SK-N-SH (cell line): ENCODE measurements at regions not wholly inside any gene's neighbourhood (a gene's known extent, or its start where the extent isn't known, plus 50 kb on each side); places are given as distances from the start of the nearest gene placed in this dataset.

Source experiments
- CTCF ChIA-PET: fragments of 300-600, 350-600 bp; formaldehyde crosslinking; extraction: SDS; loops from one replicate; lab custom pipeline; 2021; lab: Yijun Ruan, JAX
- POLR2A ChIA-PET: fragments of 350-600 bp; sonication (Branson Sonifier 250); formaldehyde crosslinking; extraction: SDS; loops from one replicate; lab custom pipeline; 2020; ENCODE audit warnings: antibody characterized with exemption, inconsistent platforms; lab: Yijun Ruan, JAX
- DNase-seq: peaks from one replicate; pipeline ENCODE4 v3.0.0; 2012
- H2AFZ ChIP-seq: fragments of 200-600 bp; sonication (generic); 2 replicates; pipeline ENCODE4 v1.8.1; 2016; ENCODE audit warnings: antibody characterized with exemption, mild to moderate bottlenecking, low read depth
- H3F3A ChIP-seq: fragments of 200-600 bp; sonication (generic); replicated peaks from 2 replicates; pipeline ENCODE3; 2016; ENCODE audit warnings: antibody characterized with exemption, mild to moderate bottlenecking; ENCODE audit not compliant: insufficient read depth
- H3K27ac ChIP-seq, 2 experiments: fragments of 200-500 bp in 1 of 2; fragments of 200-600 bp in 1 of 2; sonication (Bioruptor generic) in 1 of 2; sonication (generic), shearing (Covaris generic) in 1 of 2; 2 replicates each; pipeline versions ENCODE4 v1.5.1 to v1.6.1; 2014 to 2016; ENCODE audit warnings: low read depth in 2 of 2, inconsistent platforms in 1 of 2, low read length in 1 of 2, mild to moderate bottlenecking in 1 of 2, mixed read lengths in 1 of 2
- H3K27me3 ChIP-seq: fragments of 200-600 bp; sonication (generic), shearing (Covaris generic); 2 replicates; pipeline ENCODE4 v1.6.1; 2016; ENCODE audit warnings: mixed run types; ENCODE audit not compliant: insufficient read depth
- H3K36me3 ChIP-seq, 2 experiments: fragments of 200-500 bp in 1 of 2; fragments of 200-600 bp in 1 of 2; sonication (Bioruptor generic) in 1 of 2; sonication (generic) in 1 of 2; replicated peaks in 1 of 2; 2 replicates each; pipeline versions ENCODE3 to v1.5.1; 2014 to 2016; ENCODE audit warnings: low read length in 1 of 2, mild to moderate bottlenecking in 1 of 2; ENCODE audit not compliant: insufficient read depth in 2 of 2, control insufficient read depth in 1 of 2
- H3K4me1 ChIP-seq, 2 experiments: fragments of 200-500 bp in 1 of 2; fragments of 200-600 bp in 1 of 2; sonication (Bioruptor generic) in 1 of 2; sonication (generic), shearing (Covaris generic) in 1 of 2; 2 replicates each; pipeline versions ENCODE4 v1.5.1 to v1.6.1; 2014 to 2016; ENCODE audit warnings: low read depth in 1 of 2, low read length in 1 of 2, mixed run types in 1 of 2; ENCODE audit not compliant: insufficient read depth in 2 of 2, control insufficient read depth in 1 of 2
- H3K4me2 ChIP-seq: fragments of 200-600 bp; sonication (generic), shearing (Covaris generic); 2 replicates; pipeline ENCODE4 v1.6.1; 2017; ENCODE audit warnings: mixed run types
- H3K4me3 ChIP-seq, 2 experiments: fragments of 200-500 bp in 1 of 2; fragments of 200-600 bp in 1 of 2; sonication (Bioruptor generic) in 1 of 2; sonication (generic), shearing (Covaris generic) in 1 of 2; 2 replicates each; pipeline versions ENCODE4 v1.5.1 to v1.8.1; 2014 to 2016; ENCODE audit warnings: low read depth in 2 of 2, inconsistent platforms in 1 of 2, low read length in 1 of 2, mild to moderate bottlenecking in 1 of 2, mixed read lengths in 1 of 2, moderate library complexity in 1 of 2
- H3K79me2 ChIP-seq: fragments of 200-600 bp; sonication (generic); 2 replicates; pipeline ENCODE4 v1.8.1; 2017; ENCODE audit warnings: mild to moderate bottlenecking; ENCODE audit not compliant: insufficient read depth
- H3K9ac ChIP-seq: fragments of 200-600 bp; sonication (generic); 2 replicates; pipeline ENCODE4 v1.6.1; 2017; ENCODE audit warnings: mixed run types
- H3K9me2 ChIP-seq: fragments of 200-600 bp; sonication (generic); 2 replicates; pipeline ENCODE4 v1.6.1; 2017; ENCODE audit warnings: mixed run types
- H3K9me3 ChIP-seq: fragments of 200-600 bp; sonication (generic); 2 replicates; pipeline ENCODE4 v1.6.1; 2017; ENCODE audit warnings: mixed run types, mild to moderate bottlenecking, moderate library complexity
- H4K20me1 ChIP-seq: fragments of 200-600 bp; sonication (generic); 2 replicates; pipeline ENCODE4 v1.6.1; 2017; ENCODE audit warnings: mild to moderate bottlenecking, mixed run types; ENCODE audit not compliant: insufficient read depth
- CHD2 ChIP-seq: fragments of 150-350 bp; IDR thresholded peaks from 2 replicates; pipeline ENCODE4 v1.6.1; 2018; ENCODE audit warnings: low read length; ENCODE audit not compliant: partially characterized antibody
- CTCF ChIP-seq: fragments of 200-600 bp; sonication (generic); IDR thresholded peaks from 2 replicates; pipeline ENCODE4 v1.6.1; 2017; ENCODE audit warnings: antibody characterized with exemption, mild to moderate bottlenecking, moderate library complexity
- ELF1 ChIP-seq: IDR thresholded peaks from 2 replicates; pipeline ENCODE4 v1.4.0; 2012
- EP300 ChIP-seq, 2 experiments: IDR thresholded peaks; 2 replicates each; pipeline versions ENCODE4 v1.4.0 to v1.6.1; 2012; ENCODE audit warnings: borderline replicate concordance in 1 of 2, low read depth in 1 of 2, low read length in 1 of 2
- FOSL2 ChIP-seq: IDR thresholded peaks from 2 replicates; pipeline ENCODE4 v1.4.0; 2012; ENCODE audit warnings: low read depth, mild to moderate bottlenecking, moderate library complexity, borderline replicate concordance
- FOXJ3 ChIP-seq: sonication (generic); formaldehyde crosslinking; IDR thresholded peaks from 2 replicates; pipeline ENCODE4 v1.5.1; 2020; ENCODE audit warnings: mild to moderate bottlenecking, missing genetic modification reagents
- FOXM1 ChIP-seq: IDR thresholded peaks from 2 replicates; pipeline ENCODE4 v1.4.0; 2012; ENCODE audit warnings: low read depth, mild to moderate bottlenecking
- GATA2 ChIP-seq: sonication (generic); formaldehyde crosslinking; IDR thresholded peaks from 2 replicates; pipeline ENCODE4 v1.5.0; 2020; ENCODE audit warnings: mild to moderate bottlenecking, missing genetic modification reagents
- IRF3 ChIP-seq: fragments of 150-350 bp; IDR thresholded peaks from 2 replicates; pipeline ENCODE4 v1.6.1; 2016; ENCODE audit warnings: mild to moderate bottlenecking, low read depth, low read length
- MEF2A ChIP-seq: IDR thresholded peaks from 2 replicates; pipeline ENCODE4 v1.4.0; 2012; ENCODE audit warnings: low read depth, borderline replicate concordance
- NRF1 ChIP-seq: IDR thresholded peaks from 2 replicates; pipeline ENCODE4 v1.6.1; 2012; ENCODE audit warnings: low read depth, mild to moderate bottlenecking, low read length
- PBX3 ChIP-seq: IDR thresholded peaks from 2 replicates; pipeline ENCODE4; 2012
- POLR2AphosphoS5 ChIP-seq: IDR thresholded peaks from 2 replicates; pipeline ENCODE4 v1.6.1; 2012; ENCODE audit warnings: low read depth, low read length
- RAD21 ChIP-seq: IDR thresholded peaks from 2 replicates; pipeline ENCODE4 v1.6.1; 2012; ENCODE audit warnings: mild to moderate bottlenecking, low read length
- RFX5 ChIP-seq: IDR thresholded peaks from 2 replicates; pipeline ENCODE4 v1.6.1; 2012; ENCODE audit warnings: mild to moderate bottlenecking, improper control_type of control experiment, low read length
- SIN3A ChIP-seq: IDR thresholded peaks from 2 replicates; pipeline ENCODE4 v1.6.1; 2012; ENCODE audit warnings: low read depth, mild to moderate bottlenecking, low read length, moderate library complexity, borderline replicate concordance
- SMC3 ChIP-seq: IDR thresholded peaks from 2 replicates; pipeline ENCODE4 v1.6.1; 2012; ENCODE audit warnings: low read depth, low read length, improper control_type of control experiment
- TAF1 ChIP-seq: IDR thresholded peaks from 2 replicates; pipeline ENCODE4 v1.6.1; 2012; ENCODE audit warnings: low read depth, mild to moderate bottlenecking, low read length, moderate library complexity, borderline replicate concordance
- TCF12 ChIP-seq: IDR thresholded peaks from 2 replicates; pipeline ENCODE4 v1.4.0; 2012
- USF1 ChIP-seq: IDR thresholded peaks from 2 replicates; pipeline ENCODE4 v1.4.0; 2012; ENCODE audit warnings: low read depth, borderline replicate concordance
- USF2 ChIP-seq: fragments of 150-350 bp; IDR thresholded peaks from 2 replicates; pipeline ENCODE4 v1.6.1; 2017; ENCODE audit warnings: antibody characterized with exemption, low read length, low read depth, borderline replicate concordance
- WGBS: methylation state at CpG from one replicate; pipeline ENCODE4 v1.1.6; 2017; ENCODE audit warnings: low lambda C conversion rate; 5-methylcytosine and 5-hydroxymethylcytosine counted together

- TF ChIP-seq TCF12: no peak
- TF ChIP-seq USF2: no peak
- TF ChIP-seq IRF3: no peak
- no peak for TF ChIP-seq FOSL2
- TF ChIP-seq GATA2 (CRISPR knock-in tag): no peak
- TF ChIP-seq CHD2: no peak
- TF ChIP-seq, all 33 proteins: peak for 0
- H3K9ac ChIP-seq: no peak overlapping the region
- 20% methylated on average over 4 of the region's 4 CpGs for WGBS
- no peak overlapping the region for H3K4me3 ChIP-seq
- H3F3A ChIP-seq: no peaks in the 10 kb centered on the region
- H3K9me3 ChIP-seq: no peaks in the 10 kb centered on the region
- H3K4me2 ChIP-seq: no peak overlapping the region
- H2AFZ ChIP-seq: no peak overlapping the region
- no peaks in the 10 kb centered on the region for H4K20me1 ChIP-seq
- H3K9me2 ChIP-seq: no peaks in the 10 kb centered on the region
- CTCF ChIA-PET: interaction anchor here (0.6 kb wide), 1 partner anchor 506 kb away, joined by 4 read pairs; no protein-coding TSS in a partner anchor
- POLR2A ChIA-PET: no interaction called here
- no peak overlapping the region for H3K27ac ChIP-seq
- DNase-seq: no peak
- H3K79me2 ChIP-seq: no peaks in the 10 kb centered on the region
- H3K27me3 ChIP-seq: no peaks in the 10 kb centered on the region
- H3K4me1 ChIP-seq: no peaks in the 10 kb centered on the region
- no peaks in the 10 kb centered on the region for H3K36me3 ChIP-seq
Measured at GRCh38 chr4:163003979-163004378, 162.7 kb downstream of the NAF1 start.

GRCh38 chr4:162988530-162988929 is 178.2 kb downstream of the NAF1 start:
- POLR2A ChIA-PET: interaction anchor here (0.5 kb wide), 1 partner anchor 201 kb away, joined by 3 read pairs; no protein-coding TSS in a partner anchor
- Histone ChIP-seq H3K27ac (no peak overlapping the region), H3K4me1 (no peaks in the 10 kb centered on the region), H2AFZ (no peak overlapping the region), H3K36me3 (no peaks in the 10 kb centered on the region), H3K4me3 (no peak overlapping the region), H3F3A (no peaks in the 10 kb centered on the region), H3K79me2 (no peaks in the 10 kb centered on the region), H3K4me2 (no peak overlapping the region), H3K9me3 (no peaks in the 10 kb centered on the region; the same call in 1 of the 2 replicates), H3K27me3 (no peaks in the 10 kb centered on the region), H4K20me1 (no peaks in the 10 kb centered on the region), H3K9ac (no peak overlapping the region), H3K9me2 (no peaks in the 10 kb centered on the region)
- TF ChIP-seq NRF1 (no peak), RAD21 (no peak), SIN3A (no peak), TAF1 (no peak), GATA2 (CRISPR knock-in tag) (no peak), MEF2A (no peak), SMC3 (no peak), EP300 (IDR thresholded peaks at IDR 0.05; ENCODE audit: borderline replicate concordance in 1 of 2, low read depth in 1 of 2, low read length in 1 of 2) (no peak), FOXJ3 (CRISPR knock-in tag) (no peak), USF1 (no peak), CTCF (no peak), PBX3 (no peak), POLR2AphosphoS5 (no peak), RFX5 (no peak), USF2 (no peak), FOXM1 (no peak), ELF1 (no peak), CHD2 (no peak), TCF12 (no peak), FOSL2 (no peak)
- DNase-seq: no peak
- CTCF ChIA-PET: interaction anchor here (1.7 kb wide), 1 partner anchor 38 kb away, joined by 3 read pairs; no protein-coding TSS in a partner anchor
